Stimulated activated CD8-positive, alpha-beta memory T cell treated with anti-CD3 and anti-CD28 coated beads, Interleukin-12 subunit alpha, Interleukin-12 subunit beta, amount 100 ng/mL, for 4 hours (primary cell): ENCODE measurements at regions not wholly inside any gene's neighbourhood (a gene's known extent, or its start where the extent isn't known, plus 50 kb on each side); places are given as distances from the start of the nearest gene placed in this dataset.

ENCODE experiments used
- DNase-seq: peaks from one replicate; pipeline ENCODE4 v3.0.0-alpha.2; 2020; ENCODE audit warnings: low read depth

- DNase-seq, result no peak
Measured at GRCh38 chr10:29857843-29858701, 201.3 kb downstream of the JCAD start.

GRCh38 chr10:29856295-29856694 is 203.1 kb downstream of the JCAD start:
- DNase-seq, result no peak

GRCh38 chr10:29853913-29854312 is 205.5 kb downstream of the JCAD start:
- DNase-seq, result no peak

- no peak for DNase-seq
Measured at GRCh38 chr10:29851241-29851640, 208.1 kb downstream of the JCAD start.

GRCh38 chr10:29850371-29850770 is 209.0 kb downstream of the JCAD start:
- DNase-seq, result no peak

GRCh38 chr10:29849886-29850285 is 209.5 kb downstream of the JCAD start:
- DNase-seq, result no peak

GRCh38 chr10:29849126-29849833 is 210.1 kb downstream of the JCAD start:
- DNase-seq, result no peak

- DNase-seq, result no peak
Measured at GRCh38 chr10:29846881-29847280, 212.1 kb upstream of the SVIL start.

GRCh38 chr10:29845166-29845565 is 210.4 kb upstream of the SVIL start:
- no peak for DNase-seq

GRCh38 chr10:29843143-29843542 is 208.4 kb upstream of the SVIL start:
- DNase-seq, result no peak

GRCh38 chr10:29841724-29842649 is 207.2 kb upstream of the SVIL start:
- no peak for DNase-seq

GRCh38 chr10:29840516-29841276 is 205.9 kb upstream of the SVIL start:
- DNase-seq, result no peak

GRCh38 chr10:29839826-29840515 is 205.2 kb upstream of the SVIL start:
- no peak for DNase-seq

GRCh38 chr10:29838539-29838938 is 203.8 kb upstream of the SVIL start:
- no peak for DNase-seq

- no peak for DNase-seq
Measured at GRCh38 chr10:29837586-29837985, 202.8 kb upstream of the SVIL start.

GRCh38 chr10:29836396-29836795 is 201.6 kb upstream of the SVIL start:
- no peak for DNase-seq

GRCh38 chr10:29835055-29835454 is 200.3 kb upstream of the SVIL start:
- DNase-seq, result no peak

- DNase-seq, result no peak
Measured at GRCh38 chr10:29830531-29831512, 196.1 kb upstream of the SVIL start.

- DNase-seq, result no peak
Measured at GRCh38 chr10:29829776-29830175, 195.0 kb upstream of the SVIL start.

- no peak for DNase-seq
Measured at GRCh38 chr10:29828956-29829355, 194.2 kb upstream of the SVIL start.
